ENCODE measurements at regions not wholly inside any gene's neighbourhood (a gene's known extent, or its start where the extent isn't known, plus 50 kb on each side); places are given as distances from the start of the nearest gene placed in this dataset.

GRCh38 chr11:127118811-127119210, 118.2 kb upstream of the KIRREL3 start:
- H3K36me3 ChIP-seq = no peaks in the 10 kb centered on the region
- no peak overlapping the region for H3K4me3 ChIP-seq
- H3K27me3 ChIP-seq = no peaks in the 10 kb centered on the region
- intact Hi-C loops (cut with DNase I; ENCODE audit: low total_unique reads) = no loop called here
- TF ChIP-seq CTCF (IDR thresholded peaks at IDR 0.05) = no peak
- no peaks in the 10 kb centered on the region for H3K9me3 ChIP-seq
- no peaks in the 10 kb centered on the region for H3K4me1 ChIP-seq
- no peak overlapping the region for H3K27ac ChIP-seq
- DNase-seq = no peak

- intact Hi-C loops (cut with DNase I; ENCODE audit: low total_unique reads) = no loop called here
- Histone ChIP-seq H3K4me1 (no peaks in the 10 kb centered on the region), H3K27me3 (no peaks in the 10 kb centered on the region), H3K36me3 (no peaks in the 10 kb centered on the region), H3K9me3 (no peaks in the 10 kb centered on the region), H3K4me3 (no peak overlapping the region), H3K27ac (no peak overlapping the region)
- TF ChIP-seq CTCF (IDR thresholded peaks at IDR 0.05) = no peak
- no peak for DNase-seq
Observed at GRCh38 chr11:127117231-127117739, 116.7 kb upstream of the KIRREL3 start.

- H3K27ac ChIP-seq = no peak overlapping the region
- DNase-seq = no peak
- H3K4me3 ChIP-seq = no peak overlapping the region
- no peaks in the 10 kb centered on the region for H3K9me3 ChIP-seq
- H3K27me3 ChIP-seq = no peaks in the 10 kb centered on the region
- no peak for TF ChIP-seq CTCF (IDR thresholded peaks at IDR 0.05)
- intact Hi-C loops (cut with DNase I; ENCODE audit: low total_unique reads) = no loop called here
- no peaks in the 10 kb centered on the region for H3K36me3 ChIP-seq
- no peaks in the 10 kb centered on the region for H3K4me1 ChIP-seq
Observed at GRCh38 chr11:127115844-127116243, 115.3 kb upstream of the KIRREL3 start.

GRCh38 chr11:127114035-127114434, 113.5 kb upstream of the KIRREL3 start:
- H3K9me3 ChIP-seq = no peaks in the 10 kb centered on the region
- H3K4me1 ChIP-seq = no peaks in the 10 kb centered on the region
- no peaks in the 10 kb centered on the region for H3K36me3 ChIP-seq
- H3K4me3 ChIP-seq = no peak overlapping the region
- DNase-seq = no peak
- no peaks in the 10 kb centered on the region for H3K27me3 ChIP-seq
- no peak overlapping the region for H3K27ac ChIP-seq
- intact Hi-C loops (cut with DNase I; ENCODE audit: low total_unique reads) = no loop called here
- TF ChIP-seq CTCF (IDR thresholded peaks at IDR 0.05) = no peak

- H3K27me3 ChIP-seq = peaks cover 0 to 6% of the 10 kb centered on the region in 2 donors
- H3K4me3 ChIP-seq = no peak overlapping the region
- TF ChIP-seq CTCF (IDR thresholded peaks at IDR 0.05) = no peak
- intact Hi-C loops (cut with DNase I; ENCODE audit: low total_unique reads) = no loop called here
- DNase-seq = no peak
- no peaks in the 10 kb centered on the region for H3K9me3 ChIP-seq
- no peaks in the 10 kb centered on the region for H3K36me3 ChIP-seq
- H3K27ac ChIP-seq = no peak overlapping the region
- H3K4me1 ChIP-seq = no peaks in the 10 kb centered on the region
Observed at GRCh38 chr11:127110542-127110941, 110.0 kb upstream of the KIRREL3 start.

Measured in tibial artery (tissue), 4 donors.